Epithelial cell of proximal tubule (primary cell): ENCODE measurements at regions not wholly inside any gene's neighbourhood (a gene's known extent, or its start where the extent isn't known, plus 50 kb on each side); places are given as distances from the start of the nearest gene placed in this dataset.
"Not testable (repeated sequence)": the region's sequence is repeated elsewhere in the genome, so short reads cannot be mapped to it uniquely, and the experiment has no call there.

Experiments
- DNase-seq: peaks from one replicate; pipeline ENCODE4 v3.0.0-alpha.2; 2011; ENCODE audit warnings: low read depth
- H3K4me3 ChIP-seq: 2 replicates; pipeline ENCODE4 v1.5.1; 2011; ENCODE audit warnings: low read depth, mild to moderate bottlenecking, low read length
- CTCF ChIP-seq: conservative IDR thresholded peaks from 2 replicates; pipeline ENCODE4 v1.5.1; 2012; ENCODE audit warnings: low read depth, mild to moderate bottlenecking, low read length

DNA sequence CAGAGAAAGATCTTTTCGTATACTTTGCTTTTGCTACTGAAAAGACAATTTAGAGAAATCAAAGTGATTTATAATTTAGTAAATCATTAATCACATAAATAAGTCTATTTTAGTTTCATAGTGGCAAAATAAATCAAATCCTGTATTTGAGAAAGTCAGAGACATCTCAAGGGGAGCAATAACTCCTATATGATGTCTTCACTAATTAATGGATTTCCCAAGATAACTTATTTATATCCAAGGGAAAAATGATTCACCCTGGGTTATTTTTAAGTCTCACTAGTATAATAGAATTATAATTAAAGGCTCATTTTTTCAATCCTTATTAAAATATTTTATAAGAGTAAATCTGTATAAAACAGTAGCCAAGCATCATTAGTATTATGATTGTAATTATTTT, 177.8 kb upstream of the GIMD1 start:
- H3K4me3 ChIP-seq = no peak overlapping the region
- DNase-seq = no peak
- TF ChIP-seq CTCF = no peak

GRCh38 chr4:106542609-106543008, 174.0 kb upstream of the GIMD1 start:
- not testable (repeated sequence) for DNase-seq, H3K4me3 ChIP-seq

- no peak for TF ChIP-seq CTCF
- no peak for DNase-seq
- H3K4me3 ChIP-seq = no peak overlapping the region
Observed at GRCh38 chr4:106541253-106541652, 172.7 kb upstream of the GIMD1 start.

DNA sequence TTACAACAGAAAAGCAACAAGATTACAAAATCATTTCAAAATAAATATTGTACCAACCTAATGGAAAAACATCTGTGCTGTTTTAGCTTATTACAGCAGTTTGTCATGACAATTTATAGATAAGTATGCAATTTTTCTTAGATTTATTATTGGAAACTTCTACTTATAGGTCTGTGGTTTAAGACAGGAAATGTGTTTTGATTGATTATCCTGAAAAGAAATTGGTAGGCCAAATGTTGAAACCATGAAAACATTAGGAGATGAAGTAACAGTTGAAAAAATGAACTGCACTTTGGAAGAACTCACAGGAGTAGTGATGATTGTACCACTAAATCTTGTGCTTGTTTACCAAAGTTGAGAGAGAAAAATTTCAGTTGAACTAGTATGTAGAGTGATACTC, 162.2 kb upstream of the GIMD1 start:
- TF ChIP-seq CTCF = no peak
- H3K4me3 ChIP-seq = no peak overlapping the region
- no peak for DNase-seq

GRCh38 chr4:106530024-106530361, 161.4 kb upstream of the GIMD1 start:
- DNase-seq = no peak
- no peak for TF ChIP-seq CTCF
- H3K4me3 ChIP-seq = no peak overlapping the region

DNA sequence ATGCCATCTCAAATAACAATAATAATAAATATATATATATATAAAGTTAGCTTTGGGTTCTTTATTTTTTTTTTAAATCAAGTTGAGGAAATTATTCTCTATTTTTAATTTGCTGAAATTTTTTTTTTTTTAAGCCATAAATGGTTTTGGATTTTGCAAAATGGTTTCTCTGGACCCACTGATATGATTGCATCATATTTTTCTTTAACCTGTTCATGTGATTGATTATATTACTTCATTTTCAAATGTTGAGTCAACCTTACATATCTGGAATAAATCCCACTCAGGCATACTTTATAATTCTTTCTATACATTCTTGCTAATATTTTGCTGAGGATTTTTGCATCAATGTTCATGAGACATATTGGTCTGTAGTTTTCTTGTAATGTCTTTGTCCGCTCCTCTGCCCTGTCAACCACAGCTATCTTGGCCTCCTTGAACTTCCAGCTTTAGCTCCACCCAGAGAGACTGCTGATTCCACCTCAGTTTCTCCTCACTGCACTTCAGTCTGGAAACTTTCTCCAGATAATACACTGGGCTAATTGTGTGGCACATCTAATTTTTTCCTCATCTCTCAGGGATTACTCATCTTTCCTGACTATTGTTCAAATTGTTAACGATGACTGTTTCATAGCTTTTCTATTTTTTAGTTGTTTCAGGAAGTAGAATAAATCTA, 160.9 kb upstream of the GIMD1 start:
- no peak for DNase-seq
- no peak overlapping the region for H3K4me3 ChIP-seq
- TF ChIP-seq CTCF = no peak

GRCh38 chr4:106527316-106527715, 158.7 kb upstream of the GIMD1 start:
- DNase-seq = no peak
- no peak overlapping the region for H3K4me3 ChIP-seq
- TF ChIP-seq CTCF = no peak

- DNase-seq, H3K4me3 ChIP-seq: not testable (repeated sequence)
Observed at GRCh38 chr4:106525425-106525824, 156.8 kb upstream of the GIMD1 start.

GRCh38 chr4:106524772-106525171, 156.2 kb upstream of the GIMD1 start:
- H3K4me3 ChIP-seq, DNase-seq: not testable (repeated sequence)
